GM23248 (cell line): ENCODE measurements at regions not wholly inside any gene's neighbourhood (a gene's known extent, or its start where the extent isn't known, plus 50 kb on each side); places are given as distances from the start of the nearest gene placed in this dataset.

Source experiments
- EZH2 ChIP-seq: fragments of 200-600 bp; sonication (generic); IDR thresholded peaks from 2 replicates; pipeline ENCODE4 v1.6.1; 2018; ENCODE audit warnings: antibody characterized with exemption, mild to moderate bottlenecking; ENCODE audit not compliant: insufficient read depth, poor library complexity, severe bottlenecking
- EZH2phosphoT487 ChIP-seq: fragments of 200-600 bp; sonication (generic); IDR thresholded peaks from 2 replicates; pipeline ENCODE4 v1.6.1; 2018; ENCODE audit warnings: antibody characterized with exemption, moderate library complexity, mild to moderate bottlenecking, low read depth; ENCODE audit not compliant: insufficient read depth

DNA sequence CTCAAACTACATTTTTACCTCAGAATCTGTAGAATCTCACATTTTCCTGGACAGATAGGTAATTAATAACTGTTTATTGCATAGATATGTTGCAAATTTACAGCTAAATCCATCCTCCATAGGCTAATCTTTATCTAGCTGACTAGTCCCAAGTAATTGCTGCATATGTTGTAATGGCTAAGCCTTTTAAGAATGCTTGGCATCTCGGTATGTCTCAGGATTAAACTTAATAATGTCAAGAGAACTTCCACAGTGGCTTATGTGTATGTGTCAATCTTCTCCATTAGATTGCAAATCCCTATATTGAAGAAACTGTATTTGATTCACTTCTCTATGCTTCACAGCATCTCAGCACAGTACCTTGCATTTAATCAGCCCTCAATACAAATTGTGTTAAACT, 131.9 kb downstream of the PRDM9 start:
- no peak for TF ChIP-seq EZH2phosphoT487
- no peak for TF ChIP-seq EZH2
